Neural cell (in vitro differentiated cells): ENCODE measurements at regions not wholly inside any gene's neighbourhood (a gene's known extent, or its start where the extent isn't known, plus 50 kb on each side); places are given as distances from the start of the nearest gene placed in this dataset.

Experiments
- H2AFZ ChIP-seq: fragments of 200-600, 300-800 bp; sonication (generic), shearing (Covaris generic); 2 replicates; pipeline ENCODE4 v1.6.0; 2014; ENCODE audit warnings: low read depth, mild to moderate bottlenecking, antibody characterized with exemption, low read length, moderate library complexity
- H3F3A ChIP-seq: fragments of 200-600 bp; shearing (Covaris generic); 2 replicates; pipeline ENCODE4 v1.6.1; 2016; ENCODE audit warnings: mild to moderate bottlenecking, moderate library complexity, mixed read lengths, antibody characterized with exemption, low read length; ENCODE audit not compliant: insufficient read depth, poor library complexity, severe bottlenecking
- H3K27ac ChIP-seq: fragments of 200-600, 300-800 bp; sonication (generic), shearing (Covaris generic); 2 replicates; pipeline ENCODE4 v1.5.1; 2014; ENCODE audit warnings: mild to moderate bottlenecking, low read length, moderate library complexity
- H3K27me3 ChIP-seq: fragments of 300-800, 200-600 bp; sonication (generic), shearing (Covaris generic); 2 replicates; pipeline ENCODE4 v1.6.0; 2014; ENCODE audit warnings: mild to moderate bottlenecking, low read depth, low read length, moderate library complexity; ENCODE audit not compliant: insufficient read depth
- H3K36me3 ChIP-seq: fragments of 300-800, 200-600 bp; sonication (generic), shearing (Covaris generic); 2 replicates; pipeline ENCODE4 v1.5.1; 2014; ENCODE audit warnings: mild to moderate bottlenecking, antibody characterized with exemption, low read length, moderate library complexity; ENCODE audit not compliant: insufficient read depth
- H3K4me2 ChIP-seq: fragments of 300-800, 200-600 bp; sonication (generic), shearing (Covaris generic); 2 replicates; pipeline ENCODE4 v1.6.0; 2014; ENCODE audit warnings: mild to moderate bottlenecking, low read length
- H3K4me3 ChIP-seq: fragments of 300-800, 200-600 bp; sonication (generic), shearing (Covaris generic); 2 replicates; pipeline ENCODE4 v1.5.1; 2014; ENCODE audit warnings: mild to moderate bottlenecking, low read length, moderate library complexity
- H3K79me2 ChIP-seq: fragments of 200-600 bp; shearing (Covaris generic); replicated peaks from 2 replicates; pipeline ENCODE4 v1.6.0; 2014; ENCODE audit warnings: mild to moderate bottlenecking, low read length, moderate library complexity; ENCODE audit not compliant: insufficient read depth
- H3K9ac ChIP-seq: fragments of 300-800, 200-600 bp; sonication (generic), shearing (Covaris generic); 2 replicates; pipeline ENCODE4 v1.6.1; 2016; ENCODE audit warnings: mild to moderate bottlenecking, low read length, mixed read lengths
- H3K9me2 ChIP-seq: fragments of 200-600 bp; shearing (Covaris generic); 2 replicates; pipeline ENCODE4 v1.6.1; 2016; ENCODE audit warnings: mild to moderate bottlenecking, low read length, mixed read lengths; ENCODE audit not compliant: insufficient read depth
- H3K9me3 ChIP-seq: fragments of 200-600, 300-800 bp; sonication (generic), shearing (Covaris generic); 2 replicates; pipeline ENCODE4 v1.6.1; 2016; ENCODE audit warnings: mild to moderate bottlenecking, mixed run types, low read length, moderate library complexity, mixed read lengths
- H4K20me1 ChIP-seq: fragments of 200-600 bp; shearing (Covaris generic); 2 replicates; pipeline ENCODE4 v1.6.1; 2016; ENCODE audit warnings: mild to moderate bottlenecking, mixed run types; ENCODE audit not compliant: insufficient read depth
- CTCF ChIP-seq: fragments of 450-650 bp; IDR thresholded peaks from 2 replicates; pipeline ENCODE4 v1.5.1; 2014; ENCODE audit warnings: antibody characterized with exemption, mild to moderate bottlenecking, moderate library complexity; ENCODE audit not compliant: poor library complexity, severe bottlenecking
- EP300 ChIP-seq: fragments of 450-650 bp; conservative IDR thresholded peaks from 2 replicates; pipeline ENCODE4 v1.6.1; 2014; ENCODE audit warnings: antibody characterized with exemption, mild to moderate bottlenecking, moderate library complexity; ENCODE audit not compliant: poor library complexity, severe bottlenecking
- EZH2 ChIP-seq: fragments of 200-600, 300-800 bp; shearing (Covaris generic), sonication (generic); IDR thresholded peaks from 2 replicates; pipeline ENCODE4 v1.6.1; 2014; ENCODE audit warnings: antibody characterized with exemption, low read length, borderline replicate concordance, mild to moderate bottlenecking; ENCODE audit not compliant: insufficient read depth, poor library complexity, severe bottlenecking
- MXI1 ChIP-seq: fragments of 450-650 bp; conservative IDR thresholded peaks from 2 replicates; pipeline ENCODE4 v1.6.1; 2014; ENCODE audit warnings: antibody characterized with exemption, mild to moderate bottlenecking; ENCODE audit not compliant: poor library complexity, severe bottlenecking
- POLR2AphosphoS5 ChIP-seq: IDR thresholded peaks from 2 replicates; pipeline ENCODE4 v1.6.1; 2012
- RAD21 ChIP-seq: fragments of 450-650 bp; conservative IDR thresholded peaks from 2 replicates; pipeline ENCODE4 v1.6.1; 2014; ENCODE audit warnings: antibody characterized with exemption, mild to moderate bottlenecking, moderate library complexity
- SMC3 ChIP-seq: fragments of 450-650 bp; conservative IDR thresholded peaks from 2 replicates; pipeline ENCODE4 v1.6.1; 2014; ENCODE audit warnings: antibody characterized with exemption, mild to moderate bottlenecking, moderate library complexity; ENCODE audit not compliant: poor library complexity
- TAF1 ChIP-seq: IDR thresholded peaks from 2 replicates; pipeline ENCODE4 v1.6.1; 2012; ENCODE audit warnings: low read depth
- TF ChIP-seq, protein P1 (sequence below): IDR thresholded peaks from 2 replicates; pipeline ENCODE4 v1.6.1; 2012; ENCODE audit warnings: borderline replicate concordance

GRCh38 chr9:120235081-120235480 is 344.9 kb downstream of the CDK5RAP2 start:
- H3K4me3 ChIP-seq = no peak overlapping the region
- no peaks in the 10 kb centered on the region for H3K9me3 ChIP-seq
- H3K27me3 ChIP-seq = no peaks in the 10 kb centered on the region
- no peak overlapping the region for H3K9ac ChIP-seq
- no peaks in the 10 kb centered on the region for H3K79me2 ChIP-seq
- no peaks in the 10 kb centered on the region for H3K9me2 ChIP-seq
- H3K27ac ChIP-seq = no peak overlapping the region
- TF ChIP-seq POLR2AphosphoS5 (no peak), MXI1 (no peak), TAF1 (no peak), EP300 (no peak)
- TF ChIP-seq, protein P1, sequence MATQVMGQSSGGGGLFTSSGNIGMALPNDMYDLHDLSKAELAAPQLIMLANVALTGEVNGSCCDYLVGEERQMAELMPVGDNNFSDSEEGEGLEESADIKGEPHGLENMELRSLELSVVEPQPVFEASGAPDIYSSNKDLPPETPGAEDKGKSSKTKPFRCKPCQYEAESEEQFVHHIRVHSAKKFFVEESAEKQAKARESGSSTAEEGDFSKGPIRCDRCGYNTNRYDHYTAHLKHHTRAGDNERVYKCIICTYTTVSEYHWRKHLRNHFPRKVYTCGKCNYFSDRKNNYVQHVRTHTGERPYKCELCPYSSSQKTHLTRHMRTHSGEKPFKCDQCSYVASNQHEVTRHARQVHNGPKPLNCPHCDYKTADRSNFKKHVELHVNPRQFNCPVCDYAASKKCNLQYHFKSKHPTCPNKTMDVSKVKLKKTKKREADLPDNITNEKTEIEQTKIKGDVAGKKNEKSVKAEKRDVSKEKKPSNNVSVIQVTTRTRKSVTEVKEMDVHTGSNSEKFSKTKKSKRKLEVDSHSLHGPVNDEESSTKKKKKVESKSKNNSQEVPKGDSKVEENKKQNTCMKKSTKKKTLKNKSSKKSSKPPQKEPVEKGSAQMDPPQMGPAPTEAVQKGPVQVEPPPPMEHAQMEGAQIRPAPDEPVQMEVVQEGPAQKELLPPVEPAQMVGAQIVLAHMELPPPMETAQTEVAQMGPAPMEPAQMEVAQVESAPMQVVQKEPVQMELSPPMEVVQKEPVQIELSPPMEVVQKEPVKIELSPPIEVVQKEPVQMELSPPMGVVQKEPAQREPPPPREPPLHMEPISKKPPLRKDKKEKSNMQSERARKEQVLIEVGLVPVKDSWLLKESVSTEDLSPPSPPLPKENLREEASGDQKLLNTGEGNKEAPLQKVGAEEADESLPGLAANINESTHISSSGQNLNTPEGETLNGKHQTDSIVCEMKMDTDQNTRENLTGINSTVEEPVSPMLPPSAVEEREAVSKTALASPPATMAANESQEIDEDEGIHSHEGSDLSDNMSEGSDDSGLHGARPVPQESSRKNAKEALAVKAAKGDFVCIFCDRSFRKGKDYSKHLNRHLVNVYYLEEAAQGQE = no peak
- no peaks in the 10 kb centered on the region for H3K36me3 ChIP-seq
- no peak overlapping the region for H2AFZ ChIP-seq
- H4K20me1 ChIP-seq = no peaks in the 10 kb centered on the region
- no peak overlapping the region for H3K4me2 ChIP-seq
- H3F3A ChIP-seq = no peaks in the 10 kb centered on the region

GRCh38 chr9:120230227-120230626 is 349.7 kb downstream of the CDK5RAP2 start:
- Histone ChIP-seq H3K9me3 (no peaks in the 10 kb centered on the region), H3K27ac (no peak overlapping the region), H4K20me1 (no peaks in the 10 kb centered on the region), H3K36me3 (no peaks in the 10 kb centered on the region), H2AFZ (no peak overlapping the region), H3K4me2 (no peak overlapping the region), H3K9me2 (no peaks in the 10 kb centered on the region), H3K4me3 (no peak overlapping the region), H3K27me3 (no peaks in the 10 kb centered on the region), H3K9ac (no peak overlapping the region), H3F3A (no peaks in the 10 kb centered on the region), H3K79me2 (no peaks in the 10 kb centered on the region)
- TF ChIP-seq POLR2AphosphoS5 = no peak
- TF ChIP-seq TAF1 = no peak
- no peak for TF ChIP-seq MXI1
- no peak for TF ChIP-seq CTCF
- TF ChIP-seq SMC3 = no peak
- TF ChIP-seq EP300 = no peak

DNA sequence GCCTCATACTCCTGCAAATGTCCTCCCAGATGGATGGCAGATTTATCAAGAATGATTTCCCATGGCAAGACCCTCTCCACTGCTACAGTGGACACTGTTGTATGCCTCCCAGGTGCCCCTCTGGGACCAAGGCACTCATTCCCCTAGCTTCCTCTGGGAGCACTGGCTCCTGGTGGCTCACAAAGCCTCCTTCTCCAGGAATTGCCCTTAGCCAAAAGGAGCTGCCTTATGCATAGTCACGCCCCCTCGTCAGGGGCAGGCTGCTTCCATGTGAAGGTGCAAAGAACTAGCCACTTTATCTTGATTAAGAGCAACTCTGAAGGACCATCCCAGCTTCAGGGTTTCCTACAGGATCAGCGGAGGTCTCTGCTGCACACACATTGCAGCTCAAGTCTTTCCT is 358.1 kb downstream of the CDK5RAP2 start:
- H3F3A ChIP-seq = no peaks in the 10 kb centered on the region
- no peak overlapping the region for H2AFZ ChIP-seq
- H3K9me2 ChIP-seq = no peaks in the 10 kb centered on the region
- no peaks in the 10 kb centered on the region for H3K9me3 ChIP-seq
- H3K9ac ChIP-seq = no peak overlapping the region
- no peak overlapping the region for H3K27ac ChIP-seq
- H4K20me1 ChIP-seq = no peaks in the 10 kb centered on the region
- H3K4me2 ChIP-seq = no peak overlapping the region
- H3K36me3 ChIP-seq = no peaks in the 10 kb centered on the region
- H3K4me3 ChIP-seq = no peak overlapping the region
- H3K79me2 ChIP-seq = no peaks in the 10 kb centered on the region
- H3K27me3 ChIP-seq = no peaks in the 10 kb centered on the region
- TF ChIP-seq EZH2 (no peak), SMC3 (no peak), CTCF (no peak), RAD21 (no peak)
